ENCODE measurements at regions not wholly inside any gene's neighbourhood (a gene's known extent, or its start where the extent isn't known, plus 50 kb on each side); places are given as distances from the start of the nearest gene placed in this dataset.
A peak's percentile ranks its signal among the peaks of the same experiment; 100 is the strongest.
"Not testable (repeated sequence)": the region's sequence is repeated elsewhere in the genome, so short reads cannot be mapped to it uniquely, and the experiment has no call there.

- H3K27ac ChIP-seq (ENCODE audit: low read depth, low read length): no peak overlapping the region
- Mint-ChIP-seq H3K9me3 (no peaks in the 10 kb centered on the region), H3K27me3 (ENCODE audit: insufficient read depth) (no peaks in the 10 kb centered on the region), H3K27ac (no peak overlapping the region), H3K36me3 (ENCODE audit: low read depth) (no peaks in the 10 kb centered on the region), H3K4me1 (no peaks in the 10 kb centered on the region), H3K4me3 (no peak overlapping the region)
- H3K36me3 ChIP-seq (ENCODE audit: control insufficient read depth, insufficient read depth, low read length): no peaks in the 10 kb centered on the region
- no peaks in the 10 kb centered on the region for H3K27me3 ChIP-seq (ENCODE audit: control insufficient read depth, insufficient read depth, low read length, poor library complexity, severe bottlenecking)
- no peak overlapping the region for H3K9ac ChIP-seq (ENCODE audit: extremely low read depth, low read length, poor library complexity, severe bottlenecking)
- H3K9me3 ChIP-seq (ENCODE audit: control insufficient read depth, low read length): no peaks in the 10 kb centered on the region
- peak; percentile 51 for DNase-seq
- TF ChIP-seq, protein P1, sequence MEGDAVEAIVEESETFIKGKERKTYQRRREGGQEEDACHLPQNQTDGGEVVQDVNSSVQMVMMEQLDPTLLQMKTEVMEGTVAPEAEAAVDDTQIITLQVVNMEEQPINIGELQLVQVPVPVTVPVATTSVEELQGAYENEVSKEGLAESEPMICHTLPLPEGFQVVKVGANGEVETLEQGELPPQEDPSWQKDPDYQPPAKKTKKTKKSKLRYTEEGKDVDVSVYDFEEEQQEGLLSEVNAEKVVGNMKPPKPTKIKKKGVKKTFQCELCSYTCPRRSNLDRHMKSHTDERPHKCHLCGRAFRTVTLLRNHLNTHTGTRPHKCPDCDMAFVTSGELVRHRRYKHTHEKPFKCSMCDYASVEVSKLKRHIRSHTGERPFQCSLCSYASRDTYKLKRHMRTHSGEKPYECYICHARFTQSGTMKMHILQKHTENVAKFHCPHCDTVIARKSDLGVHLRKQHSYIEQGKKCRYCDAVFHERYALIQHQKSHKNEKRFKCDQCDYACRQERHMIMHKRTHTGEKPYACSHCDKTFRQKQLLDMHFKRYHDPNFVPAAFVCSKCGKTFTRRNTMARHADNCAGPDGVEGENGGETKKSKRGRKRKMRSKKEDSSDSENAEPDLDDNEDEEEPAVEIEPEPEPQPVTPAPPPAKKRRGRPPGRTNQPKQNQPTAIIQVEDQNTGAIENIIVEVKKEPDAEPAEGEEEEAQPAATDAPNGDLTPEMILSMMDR (conservative IDR thresholded peaks at IDR 0.05): no peak
- no peak overlapping the region for H3K4me3 ChIP-seq (ENCODE audit: low read length)
- no peaks in the 10 kb centered on the region for H3K4me1 ChIP-seq (ENCODE audit: control insufficient read depth, insufficient read depth, low read length)
- 82 to 94% methylated on average over 2 of the region's 2 CpGs for WGBS, 2 experiments (ENCODE audit: insufficient coverage in 1 of 2, insufficient read length in 1 of 2)
These were observed 83.7 kb upstream of the CCDC71L start for GRCh38 chr7:106744563-106745091.

- not testable (repeated sequence) for H3K27ac Mint-ChIP-seq; H3K9ac ChIP-seq (ENCODE audit: extremely low read depth, low read length, poor library complexity, severe bottlenecking); H3K27me3 Mint-ChIP-seq (ENCODE audit: insufficient read depth); H3K27me3 ChIP-seq (ENCODE audit: control insufficient read depth, insufficient read depth, low read length, poor library complexity, severe bottlenecking); DNase-seq; H3K9me3 Mint-ChIP-seq; H3K27ac ChIP-seq (ENCODE audit: low read depth, low read length); H3K36me3 ChIP-seq (ENCODE audit: control insufficient read depth, insufficient read depth, low read length); H3K9me3 ChIP-seq (ENCODE audit: control insufficient read depth, low read length); H3K4me3 Mint-ChIP-seq; H3K36me3 Mint-ChIP-seq (ENCODE audit: low read depth); H3K4me1 Mint-ChIP-seq; H3K4me3 ChIP-seq (ENCODE audit: low read length); H3K4me1 ChIP-seq (ENCODE audit: control insufficient read depth, insufficient read depth, low read length)
- 93 to 100% methylated on average over 2 of the region's 2 CpGs for WGBS, 2 experiments (ENCODE audit: insufficient coverage in 1 of 2, insufficient read length in 1 of 2)
These were observed 86.3 kb upstream of the CCDC71L start for GRCh38 chr7:106747301-106747700.

DNA sequence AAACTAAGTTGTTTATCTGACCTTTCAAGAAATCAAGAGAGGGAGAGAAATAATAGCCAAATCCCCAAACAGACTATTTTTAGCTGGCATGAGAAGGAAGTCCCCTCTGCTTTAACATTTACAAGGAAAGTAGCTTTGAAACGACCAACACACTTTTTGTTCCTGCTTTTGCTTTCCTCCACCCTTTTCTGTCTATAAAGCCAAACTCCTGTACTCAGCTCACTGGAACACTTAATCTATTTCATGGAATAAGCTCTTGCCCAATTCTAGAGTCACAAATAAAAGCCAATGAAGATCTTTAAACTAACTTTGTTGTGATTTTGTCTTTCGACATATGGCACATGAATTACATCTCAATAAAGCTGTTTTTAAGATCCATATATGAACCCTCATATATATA, 86.8 kb upstream of the CCDC71L start:
- no peak overlapping the region for H3K9ac ChIP-seq (ENCODE audit: extremely low read depth, low read length, poor library complexity, severe bottlenecking)
- no peak overlapping the region for H3K27ac ChIP-seq (ENCODE audit: low read depth, low read length)
- H3K4me3 ChIP-seq (ENCODE audit: low read length): no peak overlapping the region
- TF ChIP-seq, protein P1 (conservative IDR thresholded peaks at IDR 0.05): no peak
- no peaks in the 10 kb centered on the region for H3K27me3 ChIP-seq (ENCODE audit: control insufficient read depth, insufficient read depth, low read length, poor library complexity, severe bottlenecking)
- H3K36me3 ChIP-seq (ENCODE audit: control insufficient read depth, insufficient read depth, low read length): no peaks in the 10 kb centered on the region
- H3K4me1 ChIP-seq (ENCODE audit: control insufficient read depth, insufficient read depth, low read length): no peaks in the 10 kb centered on the region
- H3K36me3 Mint-ChIP-seq (ENCODE audit: low read depth): no peaks in the 10 kb centered on the region
- 70 to 89% methylated on average over 1 to 2 of the region's 2 CpGs for WGBS, 2 experiments (ENCODE audit: insufficient coverage in 1 of 2, insufficient read length in 1 of 2)
- H3K4me3 Mint-ChIP-seq: no peak overlapping the region
- H3K9me3 Mint-ChIP-seq: no peaks in the 10 kb centered on the region
- peaks cover 4% of the 10 kb centered on the region for H3K4me1 Mint-ChIP-seq
- no peaks in the 10 kb centered on the region for H3K9me3 ChIP-seq (ENCODE audit: control insufficient read depth, low read length)
- no peak overlapping the region for H3K27ac Mint-ChIP-seq
- H3K27me3 Mint-ChIP-seq (ENCODE audit: insufficient read depth): no peaks in the 10 kb centered on the region
- no peak for DNase-seq

GRCh38 chr7:106749165-106749564, 88.2 kb upstream of the CCDC71L start:
- TF ChIP-seq, protein P1 (conservative IDR thresholded peaks at IDR 0.05): no peak
- no peak overlapping the region for H3K27ac ChIP-seq (ENCODE audit: low read depth, low read length)
- Mint-ChIP-seq H3K36me3 (ENCODE audit: low read depth) (no peaks in the 10 kb centered on the region), H3K27me3 (ENCODE audit: insufficient read depth) (no peaks in the 10 kb centered on the region), H3K4me3 (no peak overlapping the region), H3K4me1 (peaks cover 4% of the 10 kb centered on the region), H3K9me3 (peaks cover 2% of the 10 kb centered on the region), H3K27ac (no peak overlapping the region)
- H3K4me1 ChIP-seq (ENCODE audit: control insufficient read depth, insufficient read depth, low read length): no peaks in the 10 kb centered on the region
- H3K9ac ChIP-seq (ENCODE audit: extremely low read depth, low read length, poor library complexity, severe bottlenecking): no peak overlapping the region
- H3K36me3 ChIP-seq (ENCODE audit: control insufficient read depth, insufficient read depth, low read length): no peaks in the 10 kb centered on the region
- no peak for DNase-seq
- no peak overlapping the region for H3K4me3 ChIP-seq (ENCODE audit: low read length)
- 95 to 100% methylated on average over 1 of the region's 1 CpG for WGBS, 2 experiments (ENCODE audit: insufficient coverage in 1 of 2, insufficient read length in 1 of 2)
- H3K9me3 ChIP-seq (ENCODE audit: control insufficient read depth, low read length): no peaks in the 10 kb centered on the region
- no peaks in the 10 kb centered on the region for H3K27me3 ChIP-seq (ENCODE audit: control insufficient read depth, insufficient read depth, low read length, poor library complexity, severe bottlenecking)
